Neural progenitor cell (in vitro differentiated cells): ENCODE measurements at regions not wholly inside any gene's neighbourhood (a gene's known extent, or its start where the extent isn't known, plus 50 kb on each side); places are given as distances from the start of the nearest gene placed in this dataset.
A peak's percentile ranks its signal among the peaks of the same experiment; 100 is the strongest.

Experiments
- DNase-seq: peaks from one replicate; pipeline ENCODE4 v3.0.0-alpha.2; 2016; ENCODE audit warnings: low spot score
- H2AFZ ChIP-seq: fragments of 200-600 bp; sonication (generic); replicated peaks from 2 replicates; pipeline ENCODE4 v1.6.1; 2016; ENCODE audit warnings: antibody characterized with exemption
- H3F3A ChIP-seq: fragments of 200-600 bp; sonication (generic); 2 replicates; pipeline ENCODE4 v1.6.1; 2016; ENCODE audit warnings: antibody characterized with exemption, low read depth
- H3K27ac ChIP-seq: fragments of 200-600 bp; sonication (generic); 2 replicates; pipeline ENCODE4 v1.5.1; 2016; ENCODE audit warnings: mild to moderate bottlenecking
- H3K27me3 ChIP-seq: fragments of 200-600 bp; sonication (generic); 2 replicates; pipeline ENCODE4 v1.6.1; 2016; ENCODE audit warnings: mild to moderate bottlenecking, moderate library complexity
- H3K36me3 ChIP-seq: fragments of 200-600 bp; sonication (generic); 2 replicates; pipeline ENCODE4 v1.5.1; 2016
- H3K4me1 ChIP-seq: fragments of 200-600 bp; sonication (generic); 2 replicates; pipeline ENCODE4 v1.6.1; 2016; ENCODE audit warnings: mixed run types
- H3K4me2 ChIP-seq: fragments of 200-600 bp; sonication (generic); 2 replicates; pipeline ENCODE4 v1.6.1; 2016
- H3K4me3 ChIP-seq: fragments of 200-600 bp; sonication (generic); 2 replicates; pipeline ENCODE4 v1.5.1; 2016
- H3K79me2 ChIP-seq: fragments of 200-600 bp; sonication (generic); 2 replicates; pipeline ENCODE4 v1.6.1; 2016; ENCODE audit warnings: low read depth
- H3K9ac ChIP-seq: fragments of 200-600 bp; sonication (generic); 2 replicates; pipeline ENCODE4 v1.6.1; 2016
- H3K9me3 ChIP-seq: fragments of 200-600 bp; sonication (generic); 2 replicates; pipeline ENCODE4 v1.5.1; 2016; ENCODE audit warnings: low read depth
- H4K20me1 ChIP-seq: fragments of 200-600 bp; sonication (generic); 2 replicates; pipeline ENCODE4 v1.6.1; 2016; ENCODE audit warnings: low read depth
- H3K27ac Mint-ChIP-seq: 3 replicates; pipeline ENCODE4 v1.8.0; 2021; ENCODE audit warnings: mixed read lengths
- H3K27me3 Mint-ChIP-seq: 2 replicates; pipeline ENCODE4 v1.8.0; 2022; ENCODE audit warnings: low read depth, mild to moderate bottlenecking, inconsistent platforms, moderate library complexity, mixed read lengths; ENCODE audit not compliant: insufficient read depth
- H3K36me3 Mint-ChIP-seq: 3 replicates; pipeline ENCODE4 v1.8.0; 2021; ENCODE audit warnings: mixed read lengths
- H3K4me1 Mint-ChIP-seq: 3 replicates; pipeline ENCODE4 v1.8.0; 2021; ENCODE audit warnings: mixed read lengths
- H3K4me3 Mint-ChIP-seq: 3 replicates; pipeline ENCODE4 v1.8.0; 2021; ENCODE audit warnings: mild to moderate bottlenecking, moderate library complexity, mixed read lengths
- H3K9me3 Mint-ChIP-seq: 3 replicates; pipeline ENCODE4 v1.8.0; 2020; ENCODE audit warnings: mixed read lengths
- EZH2 ChIP-seq: fragments of 200-600 bp; sonication (generic); IDR thresholded peaks from 2 replicates; pipeline ENCODE4 v1.6.1; 2017; ENCODE audit warnings: antibody characterized with exemption, mild to moderate bottlenecking, moderate library complexity
- EZH2phosphoT487 ChIP-seq: fragments of 200-600 bp; sonication (generic); IDR thresholded peaks from 2 replicates; pipeline ENCODE4 v1.6.1; 2017; ENCODE audit warnings: antibody characterized with exemption
- TF ChIP-seq, protein P1 (sequence below): fragments of 200-600 bp; sonication (generic); IDR thresholded peaks from 2 replicates; pipeline ENCODE4 v1.5.1; 2017; ENCODE audit warnings: antibody characterized with exemption, mild to moderate bottlenecking

GRCh38 chr4:46196086-46196485 is 72.2 kb upstream of the GABRG1 start:
- no peak overlapping the region for H3K4me2 ChIP-seq
- H3K36me3 Mint-ChIP-seq = no peaks in the 10 kb centered on the region
- H3K4me1 Mint-ChIP-seq = no peaks in the 10 kb centered on the region
- no peaks in the 10 kb centered on the region for H3K9me3 Mint-ChIP-seq
- no peak overlapping the region for H3K4me3 ChIP-seq
- H3K9ac ChIP-seq = no peak overlapping the region
- no peak overlapping the region for H3K27ac ChIP-seq
- TF ChIP-seq EZH2phosphoT487 (no peak), EZH2 (no peak)
- TF ChIP-seq, protein P1, sequence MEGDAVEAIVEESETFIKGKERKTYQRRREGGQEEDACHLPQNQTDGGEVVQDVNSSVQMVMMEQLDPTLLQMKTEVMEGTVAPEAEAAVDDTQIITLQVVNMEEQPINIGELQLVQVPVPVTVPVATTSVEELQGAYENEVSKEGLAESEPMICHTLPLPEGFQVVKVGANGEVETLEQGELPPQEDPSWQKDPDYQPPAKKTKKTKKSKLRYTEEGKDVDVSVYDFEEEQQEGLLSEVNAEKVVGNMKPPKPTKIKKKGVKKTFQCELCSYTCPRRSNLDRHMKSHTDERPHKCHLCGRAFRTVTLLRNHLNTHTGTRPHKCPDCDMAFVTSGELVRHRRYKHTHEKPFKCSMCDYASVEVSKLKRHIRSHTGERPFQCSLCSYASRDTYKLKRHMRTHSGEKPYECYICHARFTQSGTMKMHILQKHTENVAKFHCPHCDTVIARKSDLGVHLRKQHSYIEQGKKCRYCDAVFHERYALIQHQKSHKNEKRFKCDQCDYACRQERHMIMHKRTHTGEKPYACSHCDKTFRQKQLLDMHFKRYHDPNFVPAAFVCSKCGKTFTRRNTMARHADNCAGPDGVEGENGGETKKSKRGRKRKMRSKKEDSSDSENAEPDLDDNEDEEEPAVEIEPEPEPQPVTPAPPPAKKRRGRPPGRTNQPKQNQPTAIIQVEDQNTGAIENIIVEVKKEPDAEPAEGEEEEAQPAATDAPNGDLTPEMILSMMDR = no peak
- H3K4me3 Mint-ChIP-seq = no peak overlapping the region
- DNase-seq = no peak
- peak overlapping the region; percentile 10 for H2AFZ ChIP-seq
- no peaks in the 10 kb centered on the region for H3K4me1 ChIP-seq
- H3K9me3 ChIP-seq = no peaks in the 10 kb centered on the region
- no peaks in the 10 kb centered on the region for H3K27me3 ChIP-seq
- H4K20me1 ChIP-seq = no peaks in the 10 kb centered on the region
- no peak overlapping the region for H3K27ac Mint-ChIP-seq
- no peaks in the 10 kb centered on the region for H3K36me3 ChIP-seq
- H3F3A ChIP-seq = no peaks in the 10 kb centered on the region
- H3K27me3 Mint-ChIP-seq = peaks cover 2% of the 10 kb centered on the region
- H3K79me2 ChIP-seq = no peaks in the 10 kb centered on the region

GRCh38 chr4:46185766-46186165 is 61.9 kb upstream of the GABRG1 start:
- H3K27me3 Mint-ChIP-seq = no peaks in the 10 kb centered on the region
- DNase-seq = peak; percentile 22
- Histone ChIP-seq H3F3A (no peaks in the 10 kb centered on the region), H3K4me1 (no peaks in the 10 kb centered on the region), H4K20me1 (no peaks in the 10 kb centered on the region), H3K79me2 (no peaks in the 10 kb centered on the region), H3K9me3 (no peaks in the 10 kb centered on the region), H3K4me2 (no peak overlapping the region), H3K27me3 (no peaks in the 10 kb centered on the region), H3K36me3 (no peaks in the 10 kb centered on the region), H3K4me3 (no peak overlapping the region), H3K9ac (no peak overlapping the region), H3K27ac (no peak overlapping the region), H2AFZ (no peak overlapping the region)
- H3K27ac Mint-ChIP-seq = no peak overlapping the region
- TF ChIP-seq, protein P1 = no peak
- no peak for TF ChIP-seq EZH2phosphoT487
- TF ChIP-seq EZH2 = no peak
- H3K9me3 Mint-ChIP-seq = peaks cover under 1% of the 10 kb centered on the region
- no peaks in the 10 kb centered on the region for H3K36me3 Mint-ChIP-seq
- H3K4me1 Mint-ChIP-seq = peaks cover 4% of the 10 kb centered on the region
- no peak overlapping the region for H3K4me3 Mint-ChIP-seq

- Mint-ChIP-seq H3K4me3 (no peak overlapping the region), H3K27ac (no peak overlapping the region), H3K9me3 (peaks cover 23% of the 10 kb centered on the region), H3K27me3 (peaks cover 2% of the 10 kb centered on the region), H3K4me1 (no peaks in the 10 kb centered on the region), H3K36me3 (no peaks in the 10 kb centered on the region)
- no peak overlapping the region for H3K4me2 ChIP-seq
- H3K79me2 ChIP-seq = no peaks in the 10 kb centered on the region
- H4K20me1 ChIP-seq = no peaks in the 10 kb centered on the region
- no peak overlapping the region for H3K27ac ChIP-seq
- H3F3A ChIP-seq = no peaks in the 10 kb centered on the region
- no peak overlapping the region for H3K4me3 ChIP-seq
- H3K36me3 ChIP-seq = no peaks in the 10 kb centered on the region
- TF ChIP-seq EZH2 = no peak
- no peak for TF ChIP-seq EZH2phosphoT487
- TF ChIP-seq, protein P1 = no peak
- no peaks in the 10 kb centered on the region for H3K9me3 ChIP-seq
- H3K9ac ChIP-seq = no peak overlapping the region
- no peak for DNase-seq
- no peaks in the 10 kb centered on the region for H3K27me3 ChIP-seq
- no peak overlapping the region for H2AFZ ChIP-seq
- H3K4me1 ChIP-seq = no peaks in the 10 kb centered on the region
These were observed 55.5 kb upstream of the GABRG1 start for GRCh38 chr4:46179356-46179755.
